NOMO-1 treated with DMSO at 0.1 percent for 48 hours (cell line): ENCODE measurements at regions not wholly inside any gene's neighbourhood (a gene's known extent, or its start where the extent isn't known, plus 50 kb on each side); places are given as distances from the start of the nearest gene placed in this dataset.

Experiments
- DNase-seq: peaks from one replicate; lab custom pipeline; 2025; ENCODE audit not compliant: unreplicated experiment; lab: John Stamatoyannopoulos, UW

DNA sequence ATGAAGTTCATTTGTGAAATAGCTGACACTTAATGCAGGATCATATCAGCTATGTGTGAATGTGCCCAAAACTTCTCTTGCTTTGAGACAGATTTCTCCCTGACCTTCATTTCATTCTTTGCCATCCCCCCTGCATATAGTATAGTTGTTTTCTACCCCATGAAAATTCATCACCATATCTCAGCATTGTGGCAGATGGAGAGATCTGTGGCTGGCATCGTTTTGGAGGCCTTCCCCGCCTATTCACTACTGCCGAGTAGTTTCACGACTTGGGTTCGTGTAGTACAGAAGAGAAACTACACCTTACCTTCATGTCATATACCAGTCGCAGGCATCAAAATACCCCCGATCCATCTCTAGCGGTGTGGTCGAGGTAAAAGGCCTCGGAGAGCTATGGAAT lies 66.2 kb upstream of the SELENOK start:
- DNase-seq, result no peak

DNA sequence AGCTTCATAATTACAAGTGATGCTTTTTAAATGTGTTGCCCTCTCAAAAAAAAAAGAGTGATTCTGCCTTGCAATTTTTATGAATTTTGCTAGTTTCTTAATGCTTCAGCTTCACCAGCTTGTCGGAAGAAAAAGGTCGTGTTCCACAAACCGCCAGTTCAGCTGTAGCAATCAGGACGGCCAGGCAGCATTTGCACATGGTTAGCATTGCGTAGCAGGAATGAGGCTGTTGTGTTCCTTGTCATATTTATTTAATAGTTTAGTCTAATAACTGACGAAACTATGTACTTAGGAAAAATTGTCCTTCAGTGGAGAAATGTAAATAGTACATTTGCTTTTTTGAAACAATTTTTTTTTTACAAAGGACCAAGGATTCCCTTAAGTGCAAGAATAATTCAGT lies 64.9 kb upstream of the SELENOK start:
- no peak for DNase-seq

DNA sequence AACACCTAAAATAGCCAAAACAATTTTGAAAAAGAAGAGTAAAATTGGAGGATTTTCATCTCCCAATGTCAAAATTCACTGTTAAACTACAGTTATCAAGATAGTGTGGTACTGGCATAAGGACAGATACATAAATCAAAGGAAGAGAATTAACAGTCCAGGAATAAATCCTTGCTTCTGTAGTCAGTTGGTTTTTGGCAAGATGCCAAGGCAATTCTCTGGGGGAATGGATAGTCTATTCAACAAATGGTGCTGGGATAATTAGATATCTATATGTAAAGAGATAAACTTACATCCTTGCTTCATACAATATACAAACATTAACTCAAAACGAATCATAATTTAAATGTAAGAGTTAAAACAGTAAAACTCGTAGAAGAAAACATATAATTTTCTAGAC lies 57.9 kb upstream of the SELENOK start:
- no peak for DNase-seq

DNA sequence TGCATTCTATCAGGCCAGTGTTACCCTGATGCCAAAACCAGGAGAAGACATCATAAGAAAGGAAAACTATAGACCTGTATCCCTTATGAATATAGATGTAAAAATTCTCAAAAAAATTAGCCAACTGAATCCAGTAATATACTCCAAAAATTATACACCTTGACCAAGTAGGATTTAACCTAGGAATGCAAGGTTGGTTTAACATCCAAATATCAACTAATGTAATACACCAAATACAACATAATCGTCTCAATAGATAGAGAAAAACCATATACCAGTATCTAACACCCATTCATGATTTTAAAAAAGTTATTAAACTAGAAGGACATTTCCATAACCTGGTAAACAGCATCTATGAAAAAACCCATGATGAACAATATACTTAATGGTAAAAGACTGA lies 56.5 kb upstream of the SELENOK start:
- DNase-seq, result no peak

DNA sequence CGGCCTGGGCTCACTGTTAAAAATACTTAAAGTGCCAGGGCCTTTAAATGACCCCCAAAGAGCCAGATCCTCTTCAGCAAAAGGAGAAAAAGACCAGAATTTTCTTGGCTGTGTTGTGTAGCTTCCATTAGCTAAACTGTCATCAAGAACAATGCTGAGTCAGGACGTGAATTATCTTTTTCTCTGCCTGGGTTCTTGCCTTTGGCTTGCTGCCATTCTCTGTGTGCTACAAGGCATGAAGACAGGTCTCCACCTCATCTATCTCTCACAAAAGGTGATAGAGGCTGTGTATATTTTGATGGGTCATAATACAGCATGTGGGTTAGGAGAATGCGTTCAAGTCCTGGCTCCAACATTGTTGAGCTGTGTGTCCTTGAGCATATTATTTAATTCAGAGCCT lies 52.4 kb upstream of the SELENOK start:
- DNase-seq, result no peak

DNA sequence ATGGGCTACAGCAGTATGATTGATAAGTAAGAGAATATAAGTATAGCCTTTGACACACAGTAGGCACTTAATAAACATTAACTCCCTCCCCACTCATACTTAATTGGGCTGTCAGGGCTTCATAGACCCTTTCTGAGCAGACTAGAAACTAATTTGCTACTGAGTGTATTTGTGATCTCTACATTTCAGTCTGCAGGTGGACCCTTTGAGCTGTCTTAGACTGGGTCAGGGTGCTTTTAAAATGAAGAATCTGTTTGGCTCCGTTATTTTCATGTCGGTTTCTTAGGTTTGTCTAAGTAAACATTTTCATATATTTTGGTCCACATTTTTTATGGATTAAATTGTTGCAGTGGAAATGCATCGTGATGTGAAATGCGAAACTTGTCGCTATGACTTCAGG lies 50.3 kb upstream of the SELENOK start:
- DNase-seq, result no peak
